Trophoblast cell (in vitro differentiated cells and primary cell): ENCODE measurements at regions not wholly inside any gene's neighbourhood (a gene's known extent, or its start where the extent isn't known, plus 50 kb on each side); places are given as distances from the start of the nearest gene placed in this dataset.

Experiments used
- DNase-seq, 2 donors: peaks; one replicate each; pipeline ENCODE4 v3.0.0-alpha.2; 2016
- H2AFZ ChIP-seq: 2 replicates; pipeline ENCODE4 v1.6.1; 2013; ENCODE audit warnings: low read length, moderate library complexity, mild to moderate bottlenecking; ENCODE audit not compliant: insufficient read depth, poor library complexity
- H2AK5ac ChIP-seq: 2 replicates; pipeline ENCODE4 v1.6.1; 2013; ENCODE audit warnings: mild to moderate bottlenecking, low read length
- H2BK120ac ChIP-seq: 2 replicates; pipeline ENCODE4 v1.6.1; 2013; ENCODE audit warnings: low read length, mild to moderate bottlenecking, moderate library complexity; ENCODE audit not compliant: insufficient read depth, poor library complexity
- H2BK12ac ChIP-seq: 2 replicates; pipeline ENCODE4 v1.6.1; 2013; ENCODE audit warnings: mild to moderate bottlenecking, low read length, moderate library complexity
- H2BK5ac ChIP-seq: 2 replicates; pipeline ENCODE4 v1.6.1; 2013; ENCODE audit warnings: low read length, low read depth, moderate library complexity, mild to moderate bottlenecking; ENCODE audit not compliant: poor library complexity
- H3K14ac ChIP-seq: 2 replicates; pipeline ENCODE4 v1.6.1; 2013; ENCODE audit warnings: mild to moderate bottlenecking, low read length
- H3K18ac ChIP-seq: 2 replicates; pipeline ENCODE4 v1.6.1; 2013; ENCODE audit warnings: mild to moderate bottlenecking, low read length
- H3K23ac ChIP-seq: 2 replicates; pipeline ENCODE4 v1.6.1; 2013; ENCODE audit warnings: low read length
- H3K27ac ChIP-seq: 2 replicates; pipeline ENCODE4 v1.5.1; 2013; ENCODE audit warnings: low read depth, mild to moderate bottlenecking, inconsistent platforms, low read length, moderate library complexity
- H3K27me3 ChIP-seq: 2 replicates; pipeline ENCODE4 v1.6.1; 2013; ENCODE audit warnings: inconsistent platforms, mild to moderate bottlenecking, low read length, moderate library complexity; ENCODE audit not compliant: insufficient read depth
- H3K36me3 ChIP-seq, 2 experiments: 1 replicate in 1 of 2; 2 replicates in 1 of 2; pipeline ENCODE4 v1.6.1; 2013; ENCODE audit warnings: low read length in 2 of 2, mild to moderate bottlenecking in 2 of 2, moderate library complexity in 1 of 2; ENCODE audit not compliant: insufficient read depth in 2 of 2, control insufficient read depth in 1 of 2
- H3K4ac ChIP-seq: 2 replicates; pipeline ENCODE4 v1.6.1; 2013; ENCODE audit warnings: low read depth, mild to moderate bottlenecking, low read length, moderate library complexity
- H3K4me1 ChIP-seq, 2 experiments: 1 replicate in 1 of 2; 2 replicates in 1 of 2; pipeline ENCODE4 v1.6.1; 2013; ENCODE audit warnings: low read length in 2 of 2, mild to moderate bottlenecking in 2 of 2, moderate library complexity in 1 of 2; ENCODE audit not compliant: insufficient read depth in 2 of 2, control insufficient read depth in 1 of 2
- H3K4me2 ChIP-seq: 2 replicates; pipeline ENCODE4 v1.6.1; 2013; ENCODE audit warnings: inconsistent platforms, mild to moderate bottlenecking, low read length, moderate library complexity
- H3K4me3 ChIP-seq: 2 replicates; pipeline ENCODE4 v1.5.1; 2013; ENCODE audit warnings: mild to moderate bottlenecking, low read depth, low read length, inconsistent platforms
- H3K79me1 ChIP-seq: one replicate; pipeline ENCODE4 v1.6.1; 2013; ENCODE audit warnings: low read length
- H3K79me2 ChIP-seq: 2 replicates; pipeline ENCODE4 v1.6.1; 2013; ENCODE audit warnings: low read length, mild to moderate bottlenecking; ENCODE audit not compliant: control insufficient read depth, insufficient read depth, poor library complexity
- H3K9ac ChIP-seq: 2 replicates; pipeline ENCODE4 v1.6.1; 2013; ENCODE audit warnings: mild to moderate bottlenecking, low read length
- H3K9me3 ChIP-seq: 2 replicates; pipeline ENCODE4 v1.6.1; 2013; ENCODE audit warnings: low read depth, mild to moderate bottlenecking, control low read depth, inconsistent platforms, low read length; ENCODE audit not compliant: insufficient read depth
- H4K12ac ChIP-seq: 2 replicates; pipeline ENCODE4 v1.6.1; 2013; ENCODE audit warnings: low read depth, mild to moderate bottlenecking, low read length, moderate library complexity
- H4K8ac ChIP-seq: 2 replicates; pipeline ENCODE4 v1.6.1; 2013; ENCODE audit warnings: low read depth, mild to moderate bottlenecking, low read length, moderate library complexity
- H4K91ac ChIP-seq: one replicate; pipeline ENCODE4 v1.6.1; 2013; ENCODE audit warnings: low read depth, mild to moderate bottlenecking, low read length, moderate library complexity
- WGBS: extraction: QIAGEN DNeasy Blood & Tissue Kit; methylation state at CpG from one replicate; pipeline ENCODE4 v1.1.7; 2013; ENCODE audit warnings: missing lambda C conversion rate; ENCODE audit not compliant: insufficient read length, insufficient coverage; ENCODE audit errors: extremely low coverage; 5-methylcytosine and 5-hydroxymethylcytosine counted together

DNA sequence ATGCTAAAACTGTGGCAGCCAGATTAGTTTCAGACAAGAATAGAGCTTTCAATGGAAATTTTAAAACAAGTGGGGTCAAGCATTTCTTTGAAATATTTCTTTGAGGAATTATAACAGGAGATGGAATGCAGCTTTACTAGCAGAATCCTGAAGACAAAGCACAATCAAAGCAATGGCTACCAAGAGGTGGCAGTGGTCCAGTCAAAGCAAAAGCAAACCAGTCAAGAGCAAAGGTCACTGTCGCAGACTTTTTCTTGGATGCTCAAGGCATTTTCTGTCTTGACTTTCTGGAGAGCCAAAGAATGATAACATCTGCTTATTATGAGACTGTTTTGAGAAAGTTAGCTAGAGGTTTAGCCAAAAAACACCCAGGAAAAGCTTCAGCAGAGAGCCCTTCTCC lies 351.2 kb upstream of the DLGAP1 start:
- no peak overlapping the region for H4K91ac ChIP-seq
- H3K4me2 ChIP-seq, result no peak overlapping the region
- H3K79me2 ChIP-seq, result no peaks in the 10 kb centered on the region
- H2BK12ac ChIP-seq, result no peak overlapping the region
- no peaks in the 10 kb centered on the region for H3K4me1 ChIP-seq
- no peak overlapping the region for H4K12ac ChIP-seq
- H3K36me3 ChIP-seq, result no peaks in the 10 kb centered on the region
- no peak overlapping the region for H3K18ac ChIP-seq
- H3K4ac ChIP-seq, result no peak overlapping the region
- H3K4me3 ChIP-seq, result no peak overlapping the region
- no peak overlapping the region for H3K9ac ChIP-seq
- H3K27ac ChIP-seq, result no peak overlapping the region
- peaks cover 4% of the 10 kb centered on the region for H3K9me3 ChIP-seq
- H2AK5ac ChIP-seq, result no peak overlapping the region
- H4K8ac ChIP-seq, result no peak overlapping the region
- no peaks in the 10 kb centered on the region for H3K27me3 ChIP-seq
- DNase-seq, result no peak
- H3K14ac ChIP-seq, result no peak overlapping the region
- H2BK5ac ChIP-seq, result no peak overlapping the region
- peaks cover 2% of the 10 kb centered on the region for H3K79me1 ChIP-seq
- WGBS, result no CpG with 5 or more reads among the region's 1 CpG
- no peak overlapping the region for H3K23ac ChIP-seq
- H2BK120ac ChIP-seq, result no peak overlapping the region
- H2AFZ ChIP-seq, result no peak overlapping the region

DNA sequence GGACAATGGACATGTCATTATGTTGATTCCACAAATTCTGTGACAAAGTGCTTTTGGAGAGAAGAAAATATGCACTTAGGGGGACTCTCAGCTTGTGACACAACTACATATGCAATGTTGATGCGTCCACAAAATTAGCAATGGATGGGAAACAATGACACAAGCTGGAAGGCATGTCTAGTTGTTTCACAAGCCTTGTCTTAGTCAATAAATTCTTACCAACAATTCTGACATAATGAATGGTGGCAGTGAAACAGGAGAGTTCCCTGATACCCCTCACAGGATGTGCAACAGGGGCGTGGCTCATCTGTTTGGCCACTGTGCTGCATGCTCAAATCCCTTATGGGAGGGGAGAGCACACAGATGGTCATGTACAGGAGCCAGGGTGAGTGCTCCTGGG lies 347.2 kb upstream of the DLGAP1 start:
- H3K23ac ChIP-seq, result no peak overlapping the region
- no peak overlapping the region for H4K8ac ChIP-seq
- no peaks in the 10 kb centered on the region for H3K27me3 ChIP-seq
- no peak overlapping the region for H4K12ac ChIP-seq
- peak; percentile 27 to 71 for DNase-seq
- no peak overlapping the region for H3K18ac ChIP-seq
- H3K79me2 ChIP-seq, result no peaks in the 10 kb centered on the region
- H2AFZ ChIP-seq, result no peak overlapping the region
- H2BK120ac ChIP-seq, result no peak overlapping the region
- H3K14ac ChIP-seq, result no peak overlapping the region
- H3K27ac ChIP-seq, result no peak overlapping the region
- no peak overlapping the region for H2AK5ac ChIP-seq
- WGBS, result no CpG with 5 or more reads among the region's 2 CpGs
- no peak overlapping the region for H3K4ac ChIP-seq
- no peak overlapping the region for H4K91ac ChIP-seq
- H2BK5ac ChIP-seq, result no peak overlapping the region
- no peak overlapping the region for H2BK12ac ChIP-seq
- no peak overlapping the region for H3K9ac ChIP-seq
- H3K9me3 ChIP-seq, result peaks cover 4% of the 10 kb centered on the region
- H3K4me2 ChIP-seq, result no peak overlapping the region
- H3K4me3 ChIP-seq, result no peak overlapping the region
- H3K36me3 ChIP-seq, result no peaks in the 10 kb centered on the region
- H3K79me1 ChIP-seq, result peaks cover 2% of the 10 kb centered on the region
- H3K4me1 ChIP-seq, result no peaks in the 10 kb centered on the region

DNA sequence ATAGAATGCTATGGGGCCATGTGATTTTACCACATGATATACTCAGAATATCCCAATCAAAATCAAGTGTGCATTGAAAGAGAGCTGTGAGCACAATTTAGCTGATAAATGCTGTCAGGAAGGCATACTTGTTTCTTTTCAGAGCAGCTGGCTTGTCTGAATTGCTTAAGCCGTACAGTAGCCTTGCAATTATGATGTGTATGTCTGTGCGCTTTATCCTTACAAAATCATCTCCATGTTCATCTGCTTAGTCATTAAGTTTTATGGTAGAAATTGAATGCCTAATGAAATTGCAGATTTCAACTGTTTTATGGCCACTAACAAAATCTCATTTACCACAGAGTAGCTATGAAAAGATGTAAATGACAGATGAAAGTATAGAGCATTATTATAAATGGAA lies 346.0 kb upstream of the DLGAP1 start:
- no peak overlapping the region for H2AK5ac ChIP-seq
- no peaks in the 10 kb centered on the region for H3K79me2 ChIP-seq
- no peak overlapping the region for H3K23ac ChIP-seq
- no CpG with 5 or more reads among the region's 2 CpGs for WGBS
- H3K18ac ChIP-seq, result no peak overlapping the region
- no peak overlapping the region for H3K4me3 ChIP-seq
- H3K4me1 ChIP-seq, result no peaks in the 10 kb centered on the region
- H3K36me3 ChIP-seq, result no peaks in the 10 kb centered on the region
- no peak overlapping the region for H3K14ac ChIP-seq
- H2BK5ac ChIP-seq, result no peak overlapping the region
- no peaks in the 10 kb centered on the region for H3K27me3 ChIP-seq
- no peak overlapping the region for H2BK120ac ChIP-seq
- H3K27ac ChIP-seq, result no peak overlapping the region
- peaks cover 2% of the 10 kb centered on the region for H3K79me1 ChIP-seq
- no peak overlapping the region for H3K9ac ChIP-seq
- H4K12ac ChIP-seq, result no peak overlapping the region
- no peak overlapping the region for H3K4ac ChIP-seq
- H2BK12ac ChIP-seq, result no peak overlapping the region
- H3K9me3 ChIP-seq, result peaks cover 4% of the 10 kb centered on the region
- H4K8ac ChIP-seq, result no peak overlapping the region
- no peak overlapping the region for H3K4me2 ChIP-seq
- H2AFZ ChIP-seq, result no peak overlapping the region
- peak in 1 of 2 donors; percentile 57 for DNase-seq
- no peak overlapping the region for H4K91ac ChIP-seq

DNA sequence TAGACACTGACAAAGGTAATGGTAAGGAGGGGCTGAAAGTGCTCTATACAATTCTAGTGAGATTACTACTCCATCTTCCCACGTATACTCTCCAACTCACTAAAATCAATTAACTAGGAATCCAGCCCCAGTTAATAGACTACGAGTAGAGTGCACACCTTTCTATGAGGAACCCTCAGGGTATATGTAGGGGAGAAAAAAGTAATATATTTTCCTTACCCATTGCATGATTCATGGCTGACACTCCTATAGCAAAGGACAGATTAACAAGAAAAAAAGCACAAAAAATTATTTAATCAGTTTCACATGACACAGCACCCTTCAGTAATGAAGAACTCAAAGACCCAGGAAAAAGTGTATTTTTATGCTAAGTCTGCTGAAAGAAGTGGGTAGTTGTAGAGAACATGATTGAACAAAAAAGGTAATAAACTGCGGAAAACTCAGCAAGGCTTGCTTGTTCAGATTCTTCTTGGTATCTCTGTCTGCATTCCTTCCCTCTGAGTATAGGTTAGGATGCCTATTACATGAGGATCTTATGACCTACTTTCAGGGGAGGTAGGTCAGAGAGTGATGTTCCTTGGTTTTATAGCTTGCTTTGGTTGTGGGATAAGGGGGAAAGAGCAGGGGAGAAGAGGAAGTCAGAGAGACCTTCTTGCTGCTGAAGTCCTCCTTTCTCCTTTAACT lies 342.0 kb upstream of the DLGAP1 start:
- H3K79me1 ChIP-seq, result no peaks in the 10 kb centered on the region
- H2BK12ac ChIP-seq, result no peak overlapping the region
- H4K91ac ChIP-seq, result no peak overlapping the region
- no peaks in the 10 kb centered on the region for H3K4me1 ChIP-seq
- H3K23ac ChIP-seq, result no peak overlapping the region
- H3K4ac ChIP-seq, result no peak overlapping the region
- H3K14ac ChIP-seq, result no peak overlapping the region
- no peaks in the 10 kb centered on the region for H3K9me3 ChIP-seq
- H3K4me3 ChIP-seq, result no peak overlapping the region
- peak overlapping the region; percentile 64 for H3K27ac ChIP-seq
- no peaks in the 10 kb centered on the region for H3K27me3 ChIP-seq
- no peak overlapping the region for H2AFZ ChIP-seq
- WGBS, result no CpG with 5 or more reads among the region's 3 CpGs
- H3K36me3 ChIP-seq, result no peaks in the 10 kb centered on the region
- no peak overlapping the region for H2AK5ac ChIP-seq
- DNase-seq, result peak in 1 of 2 donors; percentile 61
- no peak overlapping the region for H3K18ac ChIP-seq
- no peak overlapping the region for H4K12ac ChIP-seq
- no peak overlapping the region for H2BK5ac ChIP-seq
- no peaks in the 10 kb centered on the region for H3K79me2 ChIP-seq
- H3K4me2 ChIP-seq, result no peak overlapping the region
- H4K8ac ChIP-seq, result no peak overlapping the region
- no peak overlapping the region for H2BK120ac ChIP-seq
- H3K9ac ChIP-seq, result no peak overlapping the region
